Ishikawa (cell line): ENCODE measurements at regions not wholly inside any gene's neighbourhood (a gene's known extent, or its start where the extent isn't known, plus 50 kb on each side); places are given as distances from the start of the nearest gene placed in this dataset.

Experiments used
- CEBPB ChIP-seq: IDR thresholded peaks from 2 replicates; pipeline ENCODE4 v1.6.1; 2012
- CREB1 ChIP-seq: IDR thresholded peaks from 2 replicates; pipeline ENCODE4 v1.6.1; 2012; ENCODE audit warnings: low read depth
- EP300 ChIP-seq: IDR thresholded peaks from 2 replicates; pipeline ENCODE4 v1.6.1; 2012; ENCODE audit warnings: borderline replicate concordance
- RAD21 ChIP-seq: IDR thresholded peaks from 2 replicates; pipeline ENCODE4 v1.6.1; 2012; ENCODE audit warnings: low read depth
- TAF1 ChIP-seq: IDR thresholded peaks from 2 replicates; pipeline ENCODE4 v1.6.1; 2012; ENCODE audit warnings: low read depth, mild to moderate bottlenecking
- TCF12 ChIP-seq: IDR thresholded peaks from 2 replicates; pipeline ENCODE4 v1.6.1; 2012; ENCODE audit warnings: low read depth
- YY1 ChIP-seq: IDR thresholded peaks from 2 replicates; pipeline ENCODE4 v1.6.1; 2012; ENCODE audit warnings: low read depth
- TF ChIP-seq, protein P1 (sequence below): IDR thresholded peaks from 2 replicates; pipeline ENCODE4 v1.6.1; 2012

DNA sequence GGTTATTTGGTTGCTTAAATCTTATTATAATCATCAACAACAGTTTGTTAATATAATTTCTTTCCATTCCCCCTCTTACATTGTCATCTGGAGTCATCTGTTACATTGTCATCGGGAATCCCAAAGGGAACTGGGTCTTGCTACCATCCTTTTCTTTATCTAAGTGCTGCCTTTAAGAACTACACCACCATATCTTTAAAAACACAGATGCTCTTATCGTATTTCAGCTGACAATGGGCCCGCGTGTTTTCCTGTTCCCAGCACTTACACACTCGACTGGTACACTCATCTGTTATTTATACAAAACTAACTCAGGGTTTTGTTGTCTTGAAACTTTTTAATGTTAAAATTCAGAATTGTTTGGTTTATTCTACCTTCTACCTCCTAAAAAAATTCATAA, 256.2 kb upstream of the MGMT start:
- TF ChIP-seq CEBPB (no peak), RAD21 (no peak), YY1 (no peak), CREB1 (no peak), TCF12 (no peak), EP300 (no peak), TAF1 (no peak)
- TF ChIP-seq, protein P1, sequence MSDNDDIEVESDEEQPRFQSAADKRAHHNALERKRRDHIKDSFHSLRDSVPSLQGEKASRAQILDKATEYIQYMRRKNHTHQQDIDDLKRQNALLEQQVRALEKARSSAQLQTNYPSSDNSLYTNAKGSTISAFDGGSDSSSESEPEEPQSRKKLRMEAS = no peak
